Skeletal muscle satellite cell (primary cell): ENCODE measurements at regions not wholly inside any gene's neighbourhood (a gene's known extent, or its start where the extent isn't known, plus 50 kb on each side); places are given as distances from the start of the nearest gene placed in this dataset.
"Not testable (repeated sequence)": the region's sequence is repeated elsewhere in the genome, so short reads cannot be mapped to it uniquely, and the experiment has no call there.

Experiments
- H3K27me3 ChIP-seq: 2 replicates; pipeline ENCODE4 v1.7.0; 2013; ENCODE audit warnings: low read length; ENCODE audit not compliant: control insufficient read depth, insufficient read depth
- H3K36me3 ChIP-seq: 2 replicates; pipeline ENCODE4 v1.7.0; 2013; ENCODE audit warnings: mild to moderate bottlenecking, control low read depth, low read length; ENCODE audit not compliant: insufficient read depth
- H3K4me1 ChIP-seq: 2 replicates; pipeline ENCODE4 v1.7.0; 2013; ENCODE audit warnings: low read length; ENCODE audit not compliant: control insufficient read depth, insufficient read depth
- H3K4me2 ChIP-seq: 2 replicates; pipeline ENCODE4 v1.7.0; 2013; ENCODE audit warnings: mild to moderate bottlenecking, low read length
- H3K4me3 ChIP-seq: 2 replicates; pipeline ENCODE4 v1.7.0; 2013; ENCODE audit warnings: low read length
- H3K9ac ChIP-seq: 2 replicates; pipeline ENCODE4 v1.7.0; 2013; ENCODE audit warnings: mild to moderate bottlenecking, low read depth, low read length, moderate library complexity
- H3K9me3 ChIP-seq: replicated peaks from 2 replicates; pipeline ENCODE4 v1.7.0; 2013; ENCODE audit warnings: mild to moderate bottlenecking, control low read depth, low read length

- Histone ChIP-seq H3K4me1 (no peaks in the 10 kb centered on the region), H3K9ac (no peak overlapping the region), H3K4me2 (no peak overlapping the region), H3K36me3 (no peaks in the 10 kb centered on the region), H3K27me3 (no peaks in the 10 kb centered on the region), H3K4me3 (no peak overlapping the region), H3K9me3 (no peaks in the 10 kb centered on the region)
These were observed 496.3 kb upstream of the HTR2C start for GRCh38 chrX:114087543-114087942.

GRCh38 chrX:114077773-114078172 lies 506.1 kb upstream of the HTR2C start:
- Histone ChIP-seq H3K4me1 (no peaks in the 10 kb centered on the region), H3K4me3 (no peak overlapping the region), H3K36me3 (no peaks in the 10 kb centered on the region), H3K27me3 (no peaks in the 10 kb centered on the region), H3K9ac (no peak overlapping the region), H3K4me2 (no peak overlapping the region), H3K9me3 (no peaks in the 10 kb centered on the region)

GRCh38 chrX:114075073-114075673 lies 508.7 kb upstream of the HTR2C start:
- no peak overlapping the region for H3K9ac ChIP-seq
- peaks cover 2% of the 10 kb centered on the region for H3K27me3 ChIP-seq
- no peaks in the 10 kb centered on the region for H3K36me3 ChIP-seq
- no peak overlapping the region for H3K4me2 ChIP-seq
- H3K9me3 ChIP-seq = no peaks in the 10 kb centered on the region
- H3K4me1 ChIP-seq = no peaks in the 10 kb centered on the region
- H3K4me3 ChIP-seq = no peak overlapping the region

- no peak overlapping the region for H3K9ac ChIP-seq
- no peaks in the 10 kb centered on the region for H3K4me1 ChIP-seq
- no peaks in the 10 kb centered on the region for H3K36me3 ChIP-seq
- H3K9me3 ChIP-seq = no peaks in the 10 kb centered on the region
- peaks cover 6% of the 10 kb centered on the region for H3K27me3 ChIP-seq
- H3K4me3 ChIP-seq = no peak overlapping the region
- no peak overlapping the region for H3K4me2 ChIP-seq
These were observed 510.0 kb upstream of the HTR2C start for GRCh38 chrX:114073926-114074325.

- no peaks in the 10 kb centered on the region for H3K9me3 ChIP-seq
- no peak overlapping the region for H3K4me3 ChIP-seq
- peaks cover 11% of the 10 kb centered on the region for H3K27me3 ChIP-seq
- no peak overlapping the region for H3K9ac ChIP-seq
- H3K36me3 ChIP-seq = no peaks in the 10 kb centered on the region
- no peaks in the 10 kb centered on the region for H3K4me1 ChIP-seq
- H3K4me2 ChIP-seq = no peak overlapping the region
These were observed 512.5 kb upstream of the HTR2C start for GRCh38 chrX:114071412-114071811.

- H3K27me3 ChIP-seq = peaks cover 15% of the 10 kb centered on the region
These were observed 518.2 kb upstream of the HTR2C start for GRCh38 chrX:114065577-114066223.

GRCh38 chrX:114061226-114061625 lies 522.7 kb upstream of the HTR2C start:
- Histone ChIP-seq H3K36me3 (no peaks in the 10 kb centered on the region), H3K9ac (no peak overlapping the region), H3K4me1 (no peaks in the 10 kb centered on the region), H3K4me2 (no peak overlapping the region), H3K9me3 (no peaks in the 10 kb centered on the region), H3K4me3 (no peak overlapping the region), H3K27me3 (peaks cover 2% of the 10 kb centered on the region)

More at GRCh38 chrX:114065577-114066223, 518.2 kb upstream of the HTR2C start:
- no peaks in the 10 kb centered on the region for H3K36me3 ChIP-seq
- no peak overlapping the region for H3K4me3 ChIP-seq
- H3K9ac ChIP-seq = no peak overlapping the region
- H3K4me2 ChIP-seq = no peak overlapping the region
- no peaks in the 10 kb centered on the region for H3K4me1 ChIP-seq
- H3K9me3 ChIP-seq = no peaks in the 10 kb centered on the region

GRCh38 chrX:114058988-114059418 lies 524.9 kb upstream of the HTR2C start:
- Histone ChIP-seq H3K4me2 (no peak overlapping the region), H3K9me3 (no peaks in the 10 kb centered on the region), H3K4me3 (no peak overlapping the region), H3K9ac (no peak overlapping the region), H3K36me3 (no peaks in the 10 kb centered on the region), H3K27me3 (no peaks in the 10 kb centered on the region), H3K4me1 (no peaks in the 10 kb centered on the region)

GRCh38 chrX:114057422-114057821 lies 526.5 kb upstream of the HTR2C start:
- not testable (repeated sequence) for H3K27me3 ChIP-seq, H3K9ac ChIP-seq, H3K4me2 ChIP-seq, H3K36me3 ChIP-seq, H3K4me3 ChIP-seq, H3K4me1 ChIP-seq, H3K9me3 ChIP-seq

GRCh38 chrX:114051667-114052315 lies 532.1 kb upstream of the HTR2C start:
- Histone ChIP-seq H3K9ac (no peak overlapping the region), H3K4me2 (no peak overlapping the region), H3K27me3 (peaks cover 5% of the 10 kb centered on the region), H3K4me3 (no peak overlapping the region), H3K9me3 (no peaks in the 10 kb centered on the region), H3K36me3 (no peaks in the 10 kb centered on the region), H3K4me1 (no peaks in the 10 kb centered on the region)

GRCh38 chrX:114050075-114050796 lies 533.6 kb upstream of the HTR2C start:
- no peak overlapping the region for H3K9ac ChIP-seq
- H3K4me3 ChIP-seq = no peak overlapping the region
- H3K27me3 ChIP-seq = peaks cover 5% of the 10 kb centered on the region
- no peak overlapping the region for H3K4me2 ChIP-seq
- H3K4me1 ChIP-seq = no peaks in the 10 kb centered on the region
- H3K9me3 ChIP-seq = no peaks in the 10 kb centered on the region
- H3K36me3 ChIP-seq = no peaks in the 10 kb centered on the region
